GM19328 (cell line): ENCODE measurements at regions not wholly inside any gene's neighbourhood (a gene's known extent, or its start where the extent isn't known, plus 50 kb on each side); places are given as distances from the start of the nearest gene placed in this dataset.
"Not testable (repeated sequence)": the region's sequence is repeated elsewhere in the genome, so short reads cannot be mapped to it uniquely, and the experiment has no call there.

Experiments
- ATAC-seq: cut with Tn5 transposase; IDR thresholded peaks from one replicate; pipeline ENCODE4 v1.9.1; 2021; ENCODE audit warnings: mild to moderate bottlenecking, moderate library complexity; ENCODE audit not compliant: unreplicated experiment

DNA sequence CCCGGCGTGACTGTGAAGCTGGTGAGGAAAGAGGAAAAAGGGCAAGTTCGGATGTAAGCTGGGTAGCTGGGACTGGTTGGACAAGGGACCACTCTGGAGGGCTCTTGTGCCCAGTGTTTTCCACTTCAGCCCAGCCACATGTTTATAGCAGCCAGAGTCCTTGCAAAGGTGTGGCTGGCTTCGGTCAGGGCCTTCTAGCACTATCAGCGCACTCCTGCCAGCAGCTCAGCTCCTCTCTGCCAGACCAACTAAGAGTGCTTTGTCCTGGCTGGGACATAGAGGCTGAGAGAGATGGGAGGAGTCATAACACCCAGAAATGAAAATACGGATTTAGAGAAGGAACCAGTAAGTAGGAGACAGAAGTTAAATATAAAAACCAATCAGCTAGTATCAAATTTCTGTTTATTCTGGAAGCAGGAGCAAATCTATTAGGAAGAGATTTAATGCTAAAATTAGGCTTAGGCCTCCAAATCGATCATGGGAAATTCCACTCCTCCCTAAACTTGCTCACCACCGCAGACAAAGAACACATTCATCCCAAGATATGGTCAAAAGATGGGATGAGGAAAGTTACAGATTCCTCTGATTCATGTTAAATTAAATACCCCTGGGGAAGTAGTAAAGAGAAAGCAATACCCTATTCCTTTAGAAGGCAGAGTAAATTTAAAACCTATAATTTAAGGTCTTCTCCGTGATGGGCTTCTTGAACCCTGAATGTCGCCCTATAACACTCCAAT lies 135.0 kb downstream of the RALA start:
- ATAC-seq, result no peak

DNA sequence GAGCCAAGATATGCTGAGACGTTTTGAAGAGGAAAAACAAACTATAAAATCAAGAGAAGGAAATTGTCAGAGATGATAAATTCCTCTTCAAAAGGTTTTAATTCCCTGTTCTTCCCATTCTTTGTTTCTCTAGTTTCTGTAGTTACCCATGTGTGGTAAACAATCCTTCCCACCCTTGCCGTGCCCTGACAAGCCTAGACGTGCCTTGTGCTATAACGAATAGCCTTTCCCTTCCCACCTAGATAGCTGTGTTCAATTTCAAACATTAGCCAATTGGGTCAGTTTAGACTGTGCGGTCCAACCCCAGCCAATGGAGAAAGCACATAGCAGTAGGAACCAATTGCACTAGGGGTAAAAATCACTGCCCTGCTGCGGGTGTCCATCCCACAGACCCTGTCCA lies 138.1 kb downstream of the RALA start:
- ATAC-seq, result no peak

DNA sequence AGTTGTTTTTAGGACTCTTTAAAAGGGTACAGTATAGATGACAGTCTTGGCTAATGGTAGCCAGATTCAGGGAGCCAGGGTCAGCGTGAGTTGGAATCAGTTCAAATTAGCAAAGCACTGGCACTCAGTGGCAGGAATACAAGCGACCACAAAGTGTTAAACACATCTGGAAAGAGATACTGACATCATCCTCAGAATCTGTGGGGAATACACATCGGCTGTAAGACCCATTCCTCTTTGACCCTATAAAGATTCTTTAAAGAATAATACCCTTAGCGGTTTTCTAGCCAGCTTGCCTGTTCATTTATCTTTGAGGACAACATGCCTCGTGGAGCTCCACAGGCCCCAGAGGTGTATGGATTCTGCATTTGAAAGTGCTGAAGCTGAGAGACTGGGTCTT lies 139.1 kb downstream of the RALA start:
- not testable (repeated sequence) for ATAC-seq

DNA sequence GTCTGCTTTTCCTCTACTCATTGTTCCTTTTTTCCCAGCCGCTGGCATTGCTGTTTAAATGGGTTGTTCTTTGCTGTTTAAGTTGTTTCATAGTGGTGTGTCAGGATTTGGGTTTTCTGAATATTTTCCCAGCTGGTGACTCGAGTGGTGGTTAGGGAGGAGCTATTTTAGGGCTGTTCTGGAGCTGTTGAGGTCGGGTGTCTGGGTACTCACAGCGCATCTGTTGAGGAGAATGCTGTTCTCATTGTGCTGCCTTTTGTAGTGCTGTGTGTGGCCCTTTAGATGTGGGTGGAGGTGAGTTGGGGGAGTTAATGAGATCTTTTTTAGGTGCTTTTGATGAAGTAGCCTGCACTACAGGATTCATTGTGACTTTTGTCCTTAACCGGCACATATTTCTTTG lies 139.5 kb downstream of the RALA start:
- ATAC-seq, result not testable (repeated sequence)

DNA sequence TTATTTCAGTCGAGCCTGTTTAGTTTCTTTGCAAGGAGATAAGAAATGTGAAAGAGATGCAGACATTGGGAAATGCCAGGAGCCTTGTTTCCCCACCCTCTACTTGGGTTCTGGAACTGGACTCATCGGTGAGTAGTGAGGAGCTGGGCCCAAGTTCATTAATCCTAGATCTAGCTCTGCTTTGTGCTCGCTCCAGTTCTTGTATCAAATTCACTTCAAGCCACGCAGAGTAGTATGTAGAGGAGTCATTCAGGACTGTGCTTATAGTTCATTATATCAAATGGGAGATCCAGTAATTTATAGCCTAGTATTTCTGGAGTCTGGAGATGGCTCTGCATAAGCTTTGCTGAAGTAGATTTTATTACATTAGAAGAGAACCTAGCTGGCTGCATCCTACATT lies 142.5 kb downstream of the RALA start:
- not testable (repeated sequence) for ATAC-seq

DNA sequence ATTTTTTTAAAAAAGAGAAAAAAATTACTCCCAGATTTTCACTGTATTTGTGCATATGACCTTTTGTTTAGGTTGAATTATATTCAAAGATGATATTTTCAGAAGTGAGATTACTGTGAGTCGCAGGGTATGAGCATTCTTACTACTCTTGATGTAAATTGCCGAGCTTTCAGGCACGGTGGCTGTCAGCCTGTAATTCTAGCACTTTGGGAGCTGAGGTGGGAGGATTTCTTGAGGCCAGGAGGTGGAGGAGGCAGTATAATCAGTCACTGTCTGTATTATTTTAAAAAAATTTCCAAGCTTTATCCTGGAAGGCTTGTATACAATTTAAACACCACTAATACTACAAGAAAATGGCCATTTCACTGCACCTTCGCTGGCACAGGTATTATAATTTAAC lies 145.1 kb downstream of the RALA start:
- ATAC-seq, result not testable (repeated sequence)

DNA sequence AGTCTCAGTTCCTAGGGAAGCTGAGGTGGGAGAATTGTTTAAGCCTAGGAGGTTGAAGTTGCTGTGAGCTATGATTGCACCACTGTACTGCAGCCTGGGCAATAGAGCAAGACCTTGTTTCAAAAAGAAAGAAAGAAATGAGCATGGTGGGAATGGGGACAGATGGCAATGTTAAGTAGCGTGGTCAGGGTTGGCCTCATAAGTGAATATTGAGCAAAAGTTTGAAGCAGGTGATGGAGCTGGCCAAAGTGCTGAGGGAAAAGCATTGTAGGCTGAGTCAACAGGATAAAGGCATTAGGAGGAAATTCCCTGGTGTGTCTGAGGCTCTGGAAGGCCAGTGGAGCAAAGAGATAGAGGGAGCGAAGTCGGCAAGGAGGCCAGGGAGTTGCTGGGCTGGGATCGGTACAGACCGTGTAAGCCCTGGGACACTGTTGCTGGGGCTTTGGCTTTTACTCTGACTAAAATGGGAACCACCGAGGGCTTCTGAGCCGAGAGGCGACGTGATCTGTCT lies 151.0 kb downstream of the RALA start:
- ATAC-seq, result not testable (repeated sequence)

DNA sequence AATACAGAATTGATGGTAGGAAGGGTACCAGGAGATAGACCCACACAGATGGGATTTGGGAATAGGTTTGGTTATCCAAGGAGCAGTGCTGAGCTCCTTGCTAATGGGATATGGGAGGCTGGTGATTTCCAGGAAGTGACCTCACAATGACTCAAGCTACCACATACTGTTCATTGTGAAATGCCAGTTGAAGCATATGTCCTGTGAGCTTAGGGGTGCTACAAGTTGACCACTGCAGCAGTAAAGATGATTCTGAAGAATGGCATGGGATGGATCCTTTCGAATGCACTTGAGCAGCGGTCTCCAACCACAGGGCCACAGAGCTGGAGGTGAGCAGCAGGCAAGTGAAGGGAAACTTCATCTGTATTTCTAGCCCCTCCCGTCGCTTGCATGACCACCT lies 158.2 kb downstream of the RALA start:
- not testable (repeated sequence) for ATAC-seq

DNA sequence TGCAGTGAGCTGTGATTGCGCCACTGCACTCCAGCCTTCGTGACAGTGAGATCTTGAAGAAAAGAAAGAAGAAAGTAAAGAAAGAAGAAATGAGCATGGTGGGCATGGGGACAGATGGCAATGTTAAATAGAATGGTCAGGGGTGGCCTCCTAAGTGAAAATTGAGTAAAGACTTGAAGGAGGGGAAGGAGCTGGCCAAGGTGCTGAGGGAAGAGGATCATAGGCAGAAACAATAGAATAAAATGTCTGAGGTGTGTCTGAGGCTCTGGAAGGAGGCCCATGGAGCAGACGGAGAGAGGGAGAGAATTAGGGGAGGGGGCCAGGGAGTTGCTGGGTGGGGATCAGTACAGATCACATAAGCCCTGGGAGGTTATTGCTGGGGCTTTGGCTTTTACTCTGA lies 163.1 kb downstream of the RALA start:
- not testable (repeated sequence) for ATAC-seq

DNA sequence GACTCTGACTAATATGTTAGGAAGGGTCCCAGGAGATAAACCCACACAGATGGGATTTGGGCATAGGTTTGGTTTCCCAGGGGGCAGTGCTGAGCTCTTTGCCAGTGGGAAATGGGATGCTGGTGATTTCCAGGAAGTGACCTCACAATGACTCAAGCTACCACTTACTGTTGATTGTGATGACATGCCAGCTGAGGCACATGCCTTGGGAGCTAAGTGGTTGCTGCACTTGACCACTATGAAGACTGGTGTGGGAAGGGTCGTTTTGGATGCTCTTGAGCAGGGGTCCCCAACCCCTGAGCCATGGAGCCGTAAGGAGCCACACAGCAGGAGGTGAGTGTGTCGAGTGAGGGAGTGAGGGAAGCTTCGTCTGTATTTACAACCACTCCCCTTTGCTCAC lies 159.0 kb upstream of the CDK13 start:
- ATAC-seq, result not testable (repeated sequence)

DNA sequence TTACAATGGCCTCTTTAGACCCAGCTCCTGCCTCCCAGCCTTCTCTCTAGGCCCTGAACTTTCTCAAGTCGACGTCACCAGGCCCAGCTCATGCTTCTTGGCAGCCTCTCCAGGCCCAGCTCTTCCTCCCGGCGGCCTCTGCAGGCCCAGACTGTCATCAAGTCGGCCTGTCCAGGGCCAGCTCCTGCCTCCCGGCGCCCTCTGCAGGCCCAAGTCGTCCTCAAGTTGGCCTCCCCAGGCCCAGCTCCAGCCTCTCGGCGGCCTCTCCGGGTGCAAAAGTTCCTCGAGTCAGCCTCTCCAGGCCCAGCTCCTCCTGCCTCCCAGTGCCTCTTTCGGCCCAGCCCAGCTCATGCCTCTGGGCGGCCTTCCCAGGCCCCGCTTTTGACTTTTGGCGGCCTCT lies 158.1 kb upstream of the CDK13 start:
- not testable (repeated sequence) for ATAC-seq

DNA sequence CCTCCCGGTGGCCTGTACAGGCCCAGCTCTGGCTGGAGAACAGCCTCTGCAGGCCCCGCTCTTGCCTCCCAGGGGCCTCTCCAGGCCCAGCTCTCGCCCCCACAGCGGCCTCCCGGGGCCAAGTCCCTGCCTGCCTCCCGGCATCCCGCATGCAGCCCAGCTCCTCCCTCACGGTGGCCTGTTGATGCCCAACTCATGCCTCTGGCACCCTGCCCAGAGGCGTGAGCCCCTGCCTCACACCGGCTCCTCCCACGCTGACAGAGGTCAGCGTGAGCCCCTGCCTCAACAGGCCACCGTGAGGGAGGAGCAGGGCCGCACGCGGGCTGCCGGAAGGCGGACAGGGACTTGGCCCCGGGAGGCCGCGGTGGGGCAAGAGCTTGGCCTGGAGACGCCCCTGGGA lies 157.0 kb upstream of the CDK13 start:
- not testable (repeated sequence) for ATAC-seq

DNA sequence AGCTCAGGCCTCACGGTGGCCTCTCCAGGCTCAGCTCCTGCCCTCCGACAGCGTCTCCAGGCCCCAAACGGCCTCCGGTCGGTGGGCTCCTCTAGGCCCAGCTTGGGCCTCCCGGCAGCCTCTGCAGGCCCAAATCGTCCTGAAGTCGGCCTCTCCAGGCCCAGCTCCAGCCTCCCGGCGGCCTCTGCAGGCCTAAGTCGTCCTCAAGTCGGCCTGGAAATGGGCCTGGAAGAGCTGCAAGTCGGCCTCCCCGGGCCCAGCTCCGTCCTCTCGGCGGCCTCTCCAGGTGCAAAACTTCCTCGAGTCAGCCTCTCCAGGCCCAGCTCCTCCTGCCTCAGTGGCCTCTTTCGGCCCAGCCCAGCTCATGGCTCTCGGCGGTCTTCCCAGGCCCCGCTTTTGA lies 156.2 kb upstream of the CDK13 start:
- ATAC-seq, result not testable (repeated sequence)

DNA sequence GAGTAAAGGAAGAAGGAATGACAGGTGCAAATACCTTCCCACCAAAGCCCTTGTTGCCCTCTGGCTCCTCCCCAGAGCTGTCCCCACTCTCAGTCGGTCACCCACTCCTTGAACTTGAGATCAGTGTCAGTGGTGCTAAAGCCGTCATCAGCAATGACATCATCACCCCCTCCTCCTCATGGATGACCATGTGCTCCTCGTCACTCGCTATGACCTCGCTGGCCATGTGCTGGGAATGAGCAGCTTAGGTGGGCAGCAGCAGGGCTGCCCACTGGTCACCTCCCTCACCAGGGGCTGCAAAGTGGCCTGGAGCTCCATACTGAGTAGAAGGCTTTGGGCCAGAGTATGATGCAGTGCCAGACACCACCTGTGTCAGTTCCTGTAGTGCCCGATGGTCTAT lies 153.1 kb upstream of the CDK13 start:
- not testable (repeated sequence) for ATAC-seq

DNA sequence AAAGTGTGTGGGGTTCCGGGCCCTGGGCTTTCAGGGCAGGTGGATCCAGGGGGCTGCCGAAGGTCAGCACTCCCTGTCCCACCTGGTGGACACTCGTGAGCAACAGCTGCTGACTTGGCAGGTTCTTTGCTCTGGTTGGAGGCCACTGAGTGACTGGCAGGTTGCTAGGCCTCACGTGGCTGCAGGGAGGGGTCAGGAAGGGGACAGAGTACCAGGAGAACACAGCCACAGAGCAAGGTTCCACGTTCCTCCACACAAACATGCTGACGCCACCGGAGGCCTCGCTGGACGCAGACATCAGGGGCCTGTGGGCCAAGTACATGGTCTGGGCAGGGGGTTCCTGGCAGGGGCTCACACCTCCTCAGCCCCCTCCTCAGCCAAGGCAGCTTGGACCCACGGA lies 152.0 kb upstream of the CDK13 start:
- ATAC-seq, result not testable (repeated sequence)

DNA sequence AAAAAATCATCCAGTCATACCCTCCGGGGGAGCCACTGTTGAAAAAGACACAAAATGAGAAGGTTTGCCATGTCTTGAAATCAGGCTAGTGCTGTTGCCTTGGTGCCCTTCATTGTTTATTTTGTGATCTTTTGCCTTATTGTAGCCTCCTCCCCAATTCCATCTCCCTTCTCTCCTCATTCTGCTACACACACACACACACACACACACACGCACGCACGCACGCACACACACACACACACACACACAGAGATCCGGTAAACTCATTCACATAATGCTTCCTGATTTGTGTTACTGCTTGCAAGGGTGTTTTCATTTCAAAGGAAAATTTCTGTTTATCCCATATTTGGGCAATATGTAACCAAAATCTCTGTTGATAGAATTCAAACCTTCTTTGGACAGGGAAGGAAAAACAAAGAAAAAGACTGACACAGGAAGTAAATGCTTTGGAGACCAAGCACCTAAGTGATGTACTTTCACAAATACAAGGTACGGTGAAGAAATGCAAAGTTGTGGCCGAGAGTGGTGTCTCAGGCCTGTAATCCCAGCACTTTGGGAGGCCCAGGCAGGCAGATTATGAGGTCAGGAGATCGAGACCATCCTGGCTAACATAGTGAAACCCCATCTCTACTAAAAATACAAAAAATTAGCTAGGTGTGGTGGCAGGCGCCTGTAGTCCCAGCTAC lies 141.1 kb upstream of the CDK13 start:
- ATAC-seq, result no peak

DNA sequence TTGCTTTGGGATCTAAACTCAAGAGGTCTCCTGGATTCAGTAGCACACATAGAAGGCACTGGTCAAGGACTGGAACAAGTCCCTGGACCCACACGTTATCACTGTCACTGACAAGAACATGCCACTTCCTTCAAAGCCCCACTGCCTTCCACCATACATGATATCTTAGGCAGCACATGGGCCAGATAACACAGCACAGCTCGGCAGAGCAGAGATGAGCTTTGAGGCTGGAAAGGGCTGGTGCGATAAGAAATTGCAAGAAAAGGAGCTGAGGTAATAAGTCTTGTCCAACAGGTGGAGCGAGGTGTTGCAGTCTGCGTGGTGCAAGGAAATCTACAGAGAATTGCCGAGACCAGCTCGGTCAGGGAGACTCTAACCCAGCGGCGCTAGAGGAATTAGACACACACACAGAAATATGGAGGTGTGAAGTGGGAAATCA lies 139.8 kb upstream of the CDK13 start:
- no peak for ATAC-seq

DNA sequence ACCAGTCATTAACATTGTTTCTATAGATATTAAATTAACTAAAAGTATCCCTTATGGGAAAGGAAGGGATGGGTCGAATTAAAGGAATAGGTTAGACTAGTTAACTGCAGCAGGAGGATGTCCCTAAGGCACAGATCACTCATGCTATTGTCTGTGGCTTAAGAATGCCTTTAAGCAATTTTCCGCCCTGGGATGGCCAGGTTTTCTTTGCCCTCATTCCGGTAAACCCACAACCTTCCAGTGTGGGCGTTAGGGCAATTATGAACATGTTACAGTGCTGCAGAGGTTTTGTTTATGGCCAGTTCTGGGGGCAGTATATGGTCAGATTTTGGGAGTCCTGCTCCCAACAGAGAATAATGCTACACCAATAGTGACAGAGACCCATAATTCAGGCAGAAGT lies 139.3 kb upstream of the CDK13 start:
- no peak for ATAC-seq

DNA sequence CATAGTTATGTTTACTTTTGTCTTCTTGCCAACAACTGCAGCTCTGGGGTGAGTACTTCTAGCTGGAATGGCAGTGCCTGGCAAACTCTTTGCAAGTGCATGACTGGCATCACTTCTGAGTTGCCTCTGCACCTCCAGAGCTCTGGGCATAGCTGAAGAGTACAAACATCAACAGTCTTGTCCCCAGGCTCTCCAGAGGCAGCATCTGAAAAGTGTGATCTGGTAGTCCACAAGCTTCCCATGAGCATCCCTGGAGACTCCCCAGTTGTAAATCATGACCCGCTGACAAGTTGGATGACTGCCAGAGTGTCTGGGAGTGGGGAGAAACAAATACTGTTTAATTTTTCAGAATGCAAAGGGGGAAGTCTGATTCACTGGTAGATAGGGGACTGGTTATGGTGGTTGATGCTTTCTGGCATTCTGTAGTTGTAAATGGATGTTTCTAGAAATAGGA lies 138.9 kb upstream of the CDK13 start:
- no peak for ATAC-seq

DNA sequence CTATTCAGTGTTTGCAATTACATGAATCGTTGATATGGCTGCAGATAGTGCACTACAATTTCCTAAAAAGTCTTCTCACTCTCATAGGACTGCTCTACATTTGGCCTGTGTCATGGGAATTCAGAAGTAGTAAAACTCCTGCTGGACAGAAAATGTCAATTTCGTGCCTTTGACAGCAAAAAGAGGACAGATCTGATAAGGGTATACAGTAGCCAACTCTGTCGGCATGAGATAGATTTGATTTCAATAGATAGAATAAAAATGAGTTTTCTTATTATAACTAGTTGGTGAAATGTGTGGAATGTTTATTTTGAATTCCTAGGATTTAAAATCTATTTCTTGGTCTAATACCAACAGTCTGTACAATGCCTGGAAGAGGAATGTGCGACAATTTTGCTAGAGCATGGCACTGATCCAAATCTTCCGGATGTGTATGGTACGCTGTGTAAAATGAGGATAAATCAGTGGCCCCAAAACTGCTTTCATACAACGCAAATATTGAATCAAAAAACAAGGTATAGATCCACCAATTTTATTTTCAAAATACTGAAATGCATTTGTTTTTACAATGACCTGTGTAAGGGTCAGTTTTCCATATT lies 133.5 kb upstream of the CDK13 start:
- ATAC-seq, result no peak

DNA sequence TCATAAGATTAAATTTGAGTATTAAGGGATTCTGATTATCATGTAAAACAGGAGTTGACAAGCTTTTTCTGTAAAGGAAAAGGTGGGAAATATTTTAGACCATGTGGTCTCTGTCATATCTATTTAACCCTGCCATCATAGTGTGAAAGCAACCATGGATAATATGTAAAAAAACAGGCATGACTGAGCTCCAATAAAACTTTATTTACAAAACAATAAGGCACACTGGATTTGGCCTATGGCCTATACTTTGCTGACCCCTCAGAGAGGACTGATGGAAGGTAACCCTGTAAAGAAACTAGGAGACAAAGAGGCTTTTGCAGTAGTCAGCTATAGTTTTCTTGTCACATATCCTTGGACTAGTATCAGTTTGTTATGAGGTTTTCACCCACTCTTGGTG lies 130.5 kb upstream of the CDK13 start:
- no peak for ATAC-seq
